Panc1 (cell line): ENCODE measurements at regions not wholly inside any gene's neighbourhood (a gene's known extent, or its start where the extent isn't known, plus 50 kb on each side); places are given as distances from the start of the nearest gene placed in this dataset.

Experiments used
- POLR2AphosphoS5 ChIP-seq: IDR thresholded peaks from 2 replicates; pipeline ENCODE4 v1.6.1; 2012; ENCODE audit warnings: mild to moderate bottlenecking, low read depth, low read length, moderate library complexity
- TCF7L2 ChIP-seq: IDR thresholded peaks from 2 replicates; pipeline ENCODE4 v1.6.1; 2011; ENCODE audit warnings: mild to moderate bottlenecking, low read depth, low read length, inconsistent platforms
- TF ChIP-seq, protein P1 (sequence below): fragments of 450-650 bp; IDR thresholded peaks from 2 replicates; pipeline ENCODE4 v1.5.1; 2017; ENCODE audit warnings: mild to moderate bottlenecking
- TF ChIP-seq, protein P2 (sequence below), 2 experiments: IDR thresholded peaks; 2 replicates each; pipeline ENCODE4 v1.6.1; 2011 to 2012; ENCODE audit warnings: low read depth in 2 of 2, control low read depth in 1 of 2, low read length in 1 of 2, mild to moderate bottlenecking in 1 of 2, moderate library complexity in 1 of 2; ENCODE audit not compliant: insufficient read depth in 1 of 2

DNA sequence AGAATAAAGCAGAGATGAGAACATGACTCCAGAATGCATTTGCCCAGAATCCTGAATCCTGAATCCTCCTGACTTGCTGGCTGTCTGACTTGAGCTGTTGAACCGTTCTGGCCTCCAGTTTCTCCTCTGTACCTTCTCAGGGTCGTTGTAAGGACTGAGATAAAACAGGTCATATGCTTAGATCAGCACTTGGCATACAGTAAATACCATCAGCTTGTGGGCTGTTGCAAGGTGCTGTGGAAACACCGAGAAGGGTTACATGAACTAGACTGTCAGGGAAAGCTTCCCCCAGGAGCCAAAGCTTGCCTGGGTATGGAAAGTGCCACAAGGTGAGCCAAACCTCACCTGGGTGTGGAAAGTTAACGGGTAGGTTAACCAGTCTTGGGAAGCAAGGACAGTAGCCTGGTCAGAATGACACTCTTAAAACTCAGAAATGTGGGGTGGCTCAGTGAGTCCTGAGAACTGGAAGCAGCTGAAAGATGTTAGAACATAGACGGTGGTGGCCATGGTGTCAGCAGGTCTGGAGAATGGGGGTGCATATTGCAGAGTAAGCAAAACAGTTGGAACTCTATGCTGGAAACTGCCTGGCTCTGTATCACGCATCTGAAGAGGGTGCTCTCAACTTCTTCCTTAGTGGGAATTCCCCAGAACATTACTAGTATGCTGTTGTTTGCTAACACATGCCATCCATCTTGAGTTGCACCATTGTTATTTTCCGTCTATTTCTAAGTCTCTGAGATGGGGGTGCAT, 105.3 kb upstream of the DYRK2 start:
- TF ChIP-seq, protein P1, sequence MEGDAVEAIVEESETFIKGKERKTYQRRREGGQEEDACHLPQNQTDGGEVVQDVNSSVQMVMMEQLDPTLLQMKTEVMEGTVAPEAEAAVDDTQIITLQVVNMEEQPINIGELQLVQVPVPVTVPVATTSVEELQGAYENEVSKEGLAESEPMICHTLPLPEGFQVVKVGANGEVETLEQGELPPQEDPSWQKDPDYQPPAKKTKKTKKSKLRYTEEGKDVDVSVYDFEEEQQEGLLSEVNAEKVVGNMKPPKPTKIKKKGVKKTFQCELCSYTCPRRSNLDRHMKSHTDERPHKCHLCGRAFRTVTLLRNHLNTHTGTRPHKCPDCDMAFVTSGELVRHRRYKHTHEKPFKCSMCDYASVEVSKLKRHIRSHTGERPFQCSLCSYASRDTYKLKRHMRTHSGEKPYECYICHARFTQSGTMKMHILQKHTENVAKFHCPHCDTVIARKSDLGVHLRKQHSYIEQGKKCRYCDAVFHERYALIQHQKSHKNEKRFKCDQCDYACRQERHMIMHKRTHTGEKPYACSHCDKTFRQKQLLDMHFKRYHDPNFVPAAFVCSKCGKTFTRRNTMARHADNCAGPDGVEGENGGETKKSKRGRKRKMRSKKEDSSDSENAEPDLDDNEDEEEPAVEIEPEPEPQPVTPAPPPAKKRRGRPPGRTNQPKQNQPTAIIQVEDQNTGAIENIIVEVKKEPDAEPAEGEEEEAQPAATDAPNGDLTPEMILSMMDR: no peak
- TF ChIP-seq, protein P2, sequence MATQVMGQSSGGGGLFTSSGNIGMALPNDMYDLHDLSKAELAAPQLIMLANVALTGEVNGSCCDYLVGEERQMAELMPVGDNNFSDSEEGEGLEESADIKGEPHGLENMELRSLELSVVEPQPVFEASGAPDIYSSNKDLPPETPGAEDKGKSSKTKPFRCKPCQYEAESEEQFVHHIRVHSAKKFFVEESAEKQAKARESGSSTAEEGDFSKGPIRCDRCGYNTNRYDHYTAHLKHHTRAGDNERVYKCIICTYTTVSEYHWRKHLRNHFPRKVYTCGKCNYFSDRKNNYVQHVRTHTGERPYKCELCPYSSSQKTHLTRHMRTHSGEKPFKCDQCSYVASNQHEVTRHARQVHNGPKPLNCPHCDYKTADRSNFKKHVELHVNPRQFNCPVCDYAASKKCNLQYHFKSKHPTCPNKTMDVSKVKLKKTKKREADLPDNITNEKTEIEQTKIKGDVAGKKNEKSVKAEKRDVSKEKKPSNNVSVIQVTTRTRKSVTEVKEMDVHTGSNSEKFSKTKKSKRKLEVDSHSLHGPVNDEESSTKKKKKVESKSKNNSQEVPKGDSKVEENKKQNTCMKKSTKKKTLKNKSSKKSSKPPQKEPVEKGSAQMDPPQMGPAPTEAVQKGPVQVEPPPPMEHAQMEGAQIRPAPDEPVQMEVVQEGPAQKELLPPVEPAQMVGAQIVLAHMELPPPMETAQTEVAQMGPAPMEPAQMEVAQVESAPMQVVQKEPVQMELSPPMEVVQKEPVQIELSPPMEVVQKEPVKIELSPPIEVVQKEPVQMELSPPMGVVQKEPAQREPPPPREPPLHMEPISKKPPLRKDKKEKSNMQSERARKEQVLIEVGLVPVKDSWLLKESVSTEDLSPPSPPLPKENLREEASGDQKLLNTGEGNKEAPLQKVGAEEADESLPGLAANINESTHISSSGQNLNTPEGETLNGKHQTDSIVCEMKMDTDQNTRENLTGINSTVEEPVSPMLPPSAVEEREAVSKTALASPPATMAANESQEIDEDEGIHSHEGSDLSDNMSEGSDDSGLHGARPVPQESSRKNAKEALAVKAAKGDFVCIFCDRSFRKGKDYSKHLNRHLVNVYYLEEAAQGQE (IDR thresholded peaks at IDR 0.05; ENCODE audit: insufficient read depth in 1 of 2, low read depth in 2 of 2, low read length in 1 of 2): no peak
- TF ChIP-seq POLR2AphosphoS5 (no peak), TCF7L2 (no peak)
